Coronary artery (tissue), 2 donors: ENCODE measurements at regions not wholly inside any gene's neighbourhood (a gene's known extent, or its start where the extent isn't known, plus 50 kb on each side); places are given as distances from the start of the nearest gene placed in this dataset.
"Not testable (repeated sequence)": the region's sequence is repeated elsewhere in the genome, so short reads cannot be mapped to it uniquely, and the experiment has no call there.

Experiments
- DNase-seq: peaks from one replicate; pipeline ENCODE4 v3.0.0-alpha.2; 2017; ENCODE audit warnings: low spot score
- H3K27ac ChIP-seq, 2 donors: fragments of 200-600 bp; sonication (generic); one replicate each; pipeline ENCODE4 v1.5.1; 2016 to 2019
- H3K4me3 ChIP-seq: fragments of 200-600 bp; sonication (generic); 2 replicates; pipeline ENCODE4 v1.5.1; 2016; ENCODE audit warnings: mild to moderate bottlenecking, moderate library complexity
- CTCF ChIP-seq: fragments of 200-600 bp; sonication (generic); IDR thresholded peaks from one replicate; pipeline ENCODE4 v1.5.1; 2019; ENCODE audit warnings: antibody characterized with exemption

GRCh38 chr13:86491121-86491520 is 691.9 kb upstream of the SLITRK6 start:
- TF ChIP-seq CTCF = no peak
- H3K4me3 ChIP-seq = no peak overlapping the region
- no peak for DNase-seq
- no peak overlapping the region for H3K27ac ChIP-seq

GRCh38 chr13:86501931-86502330 is 702.7 kb upstream of the SLITRK6 start:
- not testable (repeated sequence) for H3K27ac ChIP-seq, H3K4me3 ChIP-seq, DNase-seq

GRCh38 chr13:86510792-86511191 is 711.6 kb upstream of the SLITRK6 start:
- no peak for TF ChIP-seq CTCF
- H3K4me3 ChIP-seq = no peak overlapping the region
- H3K27ac ChIP-seq = no peak overlapping the region
- DNase-seq = no peak

- H3K4me3 ChIP-seq = no peak overlapping the region
- TF ChIP-seq CTCF = no peak
- no peak overlapping the region for H3K27ac ChIP-seq
- DNase-seq = no peak
These were observed 742.2 kb upstream of the SLITRK6 start for GRCh38 chr13:86541461-86541860.

GRCh38 chr13:86554066-86554465 is 754.8 kb upstream of the SLITRK6 start:
- TF ChIP-seq CTCF = no peak
- DNase-seq = no peak
- H3K4me3 ChIP-seq = no peak overlapping the region
- no peak overlapping the region for H3K27ac ChIP-seq

GRCh38 chr13:86559901-86560300 is 760.7 kb upstream of the SLITRK6 start:
- no peak for TF ChIP-seq CTCF
- Histone ChIP-seq H3K27ac (no peak overlapping the region), H3K4me3 (no peak overlapping the region)
- DNase-seq = no peak

- DNase-seq = no peak
- no peak for TF ChIP-seq CTCF
- no peak overlapping the region for H3K27ac ChIP-seq
- no peak overlapping the region for H3K4me3 ChIP-seq
These were observed 763.6 kb upstream of the SLITRK6 start for GRCh38 chr13:86562866-86563265.

GRCh38 chr13:86563308-86563707 is 764.1 kb upstream of the SLITRK6 start:
- TF ChIP-seq CTCF = no peak
- H3K4me3 ChIP-seq = no peak overlapping the region
- H3K27ac ChIP-seq = no peak overlapping the region
- no peak for DNase-seq
